OCI-LY7 (cell line): ENCODE measurements at regions not wholly inside any gene's neighbourhood (a gene's known extent, or its start where the extent isn't known, plus 50 kb on each side); places are given as distances from the start of the nearest gene placed in this dataset.
"Not testable (repeated sequence)": the region's sequence is repeated elsewhere in the genome, so short reads cannot be mapped to it uniquely, and the experiment has no call there.

Experiments used
- BruUV-seq: library from RNA; stranded (reverse); fragments of 400-500 nt; replicated peaks from 2 replicates; lab custom pipeline; 2021; lab: Mats Ljungman, UMichigan
- CTCF ChIA-PET: fragments of 300-600 bp; sonication (Branson Sonifier 250); formaldehyde crosslinking; loops from one replicate; lab custom pipeline; 2022; ENCODE audit warnings: antibody characterized with exemption; ENCODE audit not compliant: unreplicated experiment; lab: Charles Lee
- POLR2A ChIA-PET: fragments of 300-600 bp; sonication (Branson Sonifier 250); formaldehyde crosslinking; loops from one replicate; lab custom pipeline; 2022; ENCODE audit warnings: antibody characterized with exemption; lab: Charles Lee
- DNase-seq: peaks from one replicate; pipeline ENCODE4 v3.0.0-alpha.2; 2015; ENCODE audit warnings: low spot score
- H2AFZ ChIP-seq: fragments of 200-600 bp; sonication (generic), shearing (Covaris generic); 2 replicates; pipeline ENCODE4 v1.6.1; 2014; ENCODE audit warnings: mild to moderate bottlenecking, antibody characterized with exemption, low read length, moderate library complexity
- H3K27ac ChIP-seq: fragments of 200-600 bp; sonication (generic); 2 replicates; pipeline ENCODE4 v1.5.1; 2014; ENCODE audit warnings: mixed run types, low read depth, mild to moderate bottlenecking, moderate library complexity, low read length, inconsistent platforms; ENCODE audit not compliant: poor library complexity, severe bottlenecking
- H3K36me3 ChIP-seq: fragments of 200-600 bp; sonication (generic); 2 replicates; pipeline ENCODE4 v1.6.1; 2014; ENCODE audit warnings: mild to moderate bottlenecking, antibody characterized with exemption, low read length, moderate library complexity, mixed read lengths; ENCODE audit not compliant: insufficient read depth
- H3K4me1 ChIP-seq: fragments of 200-600 bp; sonication (generic); 2 replicates; pipeline ENCODE4 v1.5.1; 2014; ENCODE audit warnings: mild to moderate bottlenecking, low read length; ENCODE audit not compliant: insufficient read depth, poor library complexity, severe bottlenecking
- H3K4me2 ChIP-seq: fragments of 200-600 bp; sonication (generic); 2 replicates; pipeline ENCODE4 v1.6.1; 2014; ENCODE audit warnings: mild to moderate bottlenecking, low read length
- H3K4me3 ChIP-seq: fragments of 200-600 bp; sonication (generic); 2 replicates; pipeline ENCODE4 v1.5.1; 2014; ENCODE audit warnings: mild to moderate bottlenecking, low read depth, low read length; ENCODE audit not compliant: poor library complexity, severe bottlenecking
- H3K79me2 ChIP-seq: fragments of 200-600 bp; sonication (generic); 2 replicates; pipeline ENCODE4 v1.6.1; 2016; ENCODE audit warnings: low read depth, mild to moderate bottlenecking, low read length, moderate library complexity, mixed read lengths; ENCODE audit not compliant: insufficient read depth
- H3K9me2 ChIP-seq: fragments of 200-600 bp; sonication (generic); 2 replicates; pipeline ENCODE4 v1.6.1; 2016; ENCODE audit warnings: mild to moderate bottlenecking, low read length, mixed read lengths; ENCODE audit not compliant: insufficient read depth
- H3K9me3 ChIP-seq: fragments of 200-600 bp; sonication (generic); 2 replicates; pipeline ENCODE4 v1.6.1; 2014; ENCODE audit warnings: mild to moderate bottlenecking, mixed run types, low read length, mixed read lengths
- H4K20me1 ChIP-seq: fragments of 200-600 bp; sonication (generic); 2 replicates; pipeline ENCODE4 v1.6.1; 2014; ENCODE audit warnings: mild to moderate bottlenecking, antibody characterized with exemption, low read length, moderate library complexity, mixed read lengths; ENCODE audit not compliant: insufficient read depth
- CTCF ChIP-seq: fragments of 200-600 bp; sonication (generic); conservative IDR thresholded peaks from 2 replicates; pipeline ENCODE4 v1.5.1; 2014; ENCODE audit warnings: mild to moderate bottlenecking, antibody characterized with exemption, low read length, moderate library complexity, mixed read lengths
- EZH2phosphoT487 ChIP-seq: fragments of 200-600 bp; sonication (generic); IDR thresholded peaks from 2 replicates; pipeline ENCODE4 v1.6.1; 2018; ENCODE audit warnings: low read depth, borderline replicate concordance, mild to moderate bottlenecking, mixed run types, antibody characterized with exemption, low read length, moderate library complexity, mixed read lengths
- intact Hi-C: fragments of 100-400 bp; cut with micrococcal nuclease; formaldehyde crosslinking; loops from one replicate; pipeline ENCODE4 v1.10.0; 2022; ENCODE audit not compliant: unreplicated experiment

- no peak for DNase-seq
- Histone ChIP-seq H3K9me3 (no peaks in the 10 kb centered on the region), H4K20me1 (no peaks in the 10 kb centered on the region), H3K4me2 (no peak overlapping the region), H3K27ac (no peak overlapping the region), H3K36me3 (no peaks in the 10 kb centered on the region), H3K4me1 (no peaks in the 10 kb centered on the region), H3K79me2 (no peaks in the 10 kb centered on the region), H3K9me2 (no peaks in the 10 kb centered on the region), H2AFZ (no peak overlapping the region), H3K4me3 (no peak overlapping the region)
- ChIA-PET POLR2A (no interaction called here), CTCF (no interaction called here)
- TF ChIP-seq EZH2phosphoT487 (no peak), CTCF (no peak)
- BruUV-seq: no TSS peak
- intact Hi-C loops: no loop called here
Observed at GRCh38 chr5:52073993-52074689, 690.9 kb downstream of the ISL1 start.

GRCh38 chr5:52077941-52078815 is 694.9 kb downstream of the ISL1 start:
- POLR2A ChIA-PET: no interaction called here
- no peak overlapping the region for H2AFZ ChIP-seq
- H4K20me1 ChIP-seq: no peaks in the 10 kb centered on the region
- H3K79me2 ChIP-seq: no peaks in the 10 kb centered on the region
- H3K27ac ChIP-seq: no peak overlapping the region
- no peak overlapping the region for H3K4me3 ChIP-seq
- H3K36me3 ChIP-seq: no peaks in the 10 kb centered on the region
- CTCF ChIA-PET: no interaction called here
- TF ChIP-seq CTCF: no peak
- H3K9me2 ChIP-seq: no peaks in the 10 kb centered on the region
- H3K4me2 ChIP-seq: no peak overlapping the region
- intact Hi-C loops: no loop called here
- BruUV-seq: no TSS peak
- no peaks in the 10 kb centered on the region for H3K4me1 ChIP-seq
- no peak for DNase-seq
- no peaks in the 10 kb centered on the region for H3K9me3 ChIP-seq

DNA sequence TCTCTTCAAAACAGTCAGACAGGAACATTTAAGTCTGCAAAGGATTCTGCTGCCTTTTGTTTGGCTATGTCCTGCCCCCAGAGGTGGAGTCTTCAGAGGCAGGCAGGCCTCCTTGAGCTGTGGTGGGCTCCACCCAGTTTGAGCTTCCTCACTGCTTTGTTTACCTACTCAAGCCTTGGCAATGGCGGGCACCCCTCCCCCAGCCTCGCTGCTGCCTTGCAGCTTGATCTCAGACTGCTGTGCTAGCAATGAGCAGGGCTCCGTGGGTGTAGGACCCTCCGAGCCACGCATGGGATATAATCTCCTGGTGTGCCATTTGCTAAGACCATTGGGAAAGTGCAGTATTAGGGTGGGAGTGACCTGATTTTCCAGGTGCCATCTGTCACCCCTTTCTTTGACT is 685.4 kb upstream of the ITGA1 start:
- H3K36me3 ChIP-seq, DNase-seq, H3K4me1 ChIP-seq, H4K20me1 ChIP-seq, H3K9me3 ChIP-seq, H3K9me2 ChIP-seq, CTCF ChIA-PET, H2AFZ ChIP-seq, H3K79me2 ChIP-seq, BruUV-seq, POLR2A ChIA-PET, H3K27ac ChIP-seq, intact Hi-C loops, H3K4me3 ChIP-seq, H3K4me2 ChIP-seq: not testable (repeated sequence)
